Fibroblast of lung (primary cell): ENCODE measurements at regions not wholly inside any gene's neighbourhood (a gene's known extent, or its start where the extent isn't known, plus 50 kb on each side); places are given as distances from the start of the nearest gene placed in this dataset.

Experiments
- DNase-seq, 2 donors: peaks; one replicate each; pipeline versions ENCODE4 v3.0.0 to v3.0.0-alpha.2; 2010; ENCODE audit warnings: low read depth in 2 of 2
- H2AFZ ChIP-seq: 2 replicates; pipeline ENCODE4 v1.5.1; 2012; ENCODE audit warnings: low read length, control low read depth, inconsistent platforms
- H3K27ac ChIP-seq: 2 replicates; pipeline ENCODE4 v1.5.1; 2011; ENCODE audit warnings: low read length, control low read depth; ENCODE audit not compliant: insufficient read depth
- H3K27me3 ChIP-seq: 2 replicates; pipeline ENCODE4 v1.5.1; 2011; ENCODE audit warnings: mild to moderate bottlenecking, low read length; ENCODE audit not compliant: control insufficient read depth, insufficient read depth
- H3K36me3 ChIP-seq: 2 replicates; pipeline ENCODE4 v1.5.1; 2011; ENCODE audit warnings: low read length; ENCODE audit not compliant: control insufficient read depth, insufficient read depth
- H3K4me1 ChIP-seq: 2 replicates; pipeline ENCODE4 v1.5.1; 2011; ENCODE audit warnings: low read length; ENCODE audit not compliant: control insufficient read depth, insufficient read depth; ENCODE audit errors: extremely low read depth
- H3K4me2 ChIP-seq: 2 replicates; pipeline ENCODE4 v1.5.1; 2011; ENCODE audit warnings: low read length, control low read depth; ENCODE audit not compliant: insufficient read depth; ENCODE audit errors: extremely low read depth
- H3K4me3 ChIP-seq, 4 experiments: fragments of 200-600 bp in 1 of 4; sonication (generic) in 1 of 4; replicated peaks in 1 of 4; 2 replicates each; pipeline ENCODE4 v1.5.1; 2011 to 2016; ENCODE audit warnings: low read length in 4 of 4, low read depth in 3 of 4, mild to moderate bottlenecking in 3 of 4, control low read depth in 2 of 4, inconsistent platforms in 1 of 4, mixed read lengths in 1 of 4; ENCODE audit not compliant: insufficient read depth in 1 of 4; ENCODE audit errors: control extremely low read depth in 1 of 4
- H3K79me2 ChIP-seq: 2 replicates; pipeline ENCODE4 v1.5.1; 2012; ENCODE audit warnings: mild to moderate bottlenecking, low read length, inconsistent platforms; ENCODE audit not compliant: control insufficient read depth, insufficient read depth
- H3K9ac ChIP-seq: 2 replicates; pipeline ENCODE4 v1.5.1; 2011; ENCODE audit warnings: mild to moderate bottlenecking, low read length, control low read depth; ENCODE audit not compliant: insufficient read depth
- H3K9me3 ChIP-seq: 2 replicates; pipeline ENCODE4 v1.5.1; 2012; ENCODE audit warnings: low read depth, low read length; ENCODE audit not compliant: control insufficient read depth, insufficient read depth
- H4K20me1 ChIP-seq: 2 replicates; pipeline ENCODE4 v1.5.1; 2011; ENCODE audit warnings: low read length; ENCODE audit not compliant: control insufficient read depth, insufficient read depth; ENCODE audit errors: extremely low read depth
- CTCF ChIP-seq, 2 donors: IDR thresholded peaks in 1 of 2; conservative IDR thresholded peaks in 1 of 2; 1 replicate in 1 of 2; 2 replicates in 1 of 2; pipeline ENCODE4 v1.5.1; 2011 to 2012; ENCODE audit warnings: low read length in 2 of 2, control low read depth in 1 of 2, inconsistent platforms in 1 of 2, low read depth in 1 of 2, mild to moderate bottlenecking in 1 of 2
- EZH2 ChIP-seq: IDR thresholded peaks from 2 replicates; pipeline ENCODE4 v1.5.1; 2012; ENCODE audit warnings: low read length, control low read depth, mild to moderate bottlenecking; ENCODE audit errors: missing control alignments

DNA sequence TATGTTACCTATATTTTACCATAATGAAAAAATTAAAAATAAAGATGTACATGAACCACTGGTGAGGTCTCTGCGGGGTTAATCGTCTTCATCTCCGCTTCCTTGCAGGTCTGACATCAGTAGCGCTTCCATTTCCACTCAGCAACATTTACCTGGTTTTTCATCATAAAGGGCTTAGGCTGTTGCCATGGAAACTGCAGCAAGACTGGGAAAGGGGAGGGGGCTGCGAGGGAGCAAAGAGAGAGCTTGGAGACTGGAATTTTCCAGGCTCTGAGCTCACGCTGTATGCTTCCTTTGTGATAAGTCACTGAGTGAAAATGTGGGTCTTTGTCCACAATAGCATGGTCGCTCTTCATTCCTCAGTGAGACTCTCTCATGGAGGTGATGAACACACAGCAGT lies 136.6 kb upstream of the USP29 start:
- Histone ChIP-seq H3K27ac (no peak overlapping the region), H3K36me3 (no peaks in the 10 kb centered on the region), H3K4me3 (no peak overlapping the region), H3K27me3 (no peaks in the 10 kb centered on the region), H2AFZ (no peak overlapping the region), H3K4me1 (no peaks in the 10 kb centered on the region), H4K20me1 (no peaks in the 10 kb centered on the region), H3K9ac (no peak overlapping the region), H3K4me2 (no peak overlapping the region), H3K9me3 (no peaks in the 10 kb centered on the region), H3K79me2 (no peaks in the 10 kb centered on the region)
- TF ChIP-seq EZH2, result no peak
- DNase-seq, result no peak

DNA sequence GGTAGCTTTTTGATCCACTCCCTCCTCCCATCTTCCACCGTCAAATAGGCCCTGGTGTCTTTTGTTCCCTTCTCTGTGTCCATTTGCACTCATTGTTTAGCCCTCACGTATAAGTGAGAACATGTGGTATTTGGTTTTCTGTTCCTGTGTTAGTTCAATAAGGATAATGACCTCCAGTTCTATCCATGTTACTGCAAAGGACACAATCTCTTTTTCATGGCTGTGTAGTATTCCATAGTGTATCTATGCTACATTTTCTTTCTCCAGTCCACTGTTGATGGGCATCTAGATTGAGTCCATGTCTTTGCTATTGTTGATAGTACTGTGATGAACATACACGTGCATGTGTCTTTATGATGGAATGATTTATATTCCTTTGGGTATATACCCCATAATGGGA lies 136.0 kb upstream of the USP29 start:
- Histone ChIP-seq H3K4me1 (no peaks in the 10 kb centered on the region), H2AFZ (no peak overlapping the region), H3K36me3 (no peaks in the 10 kb centered on the region), H3K27ac (no peak overlapping the region), H3K79me2 (no peaks in the 10 kb centered on the region), H4K20me1 (no peaks in the 10 kb centered on the region), H3K9ac (no peak overlapping the region), H3K27me3 (no peaks in the 10 kb centered on the region), H3K4me2 (no peak overlapping the region), H3K9me3 (no peaks in the 10 kb centered on the region), H3K4me3 (no peak overlapping the region)
- TF ChIP-seq EZH2, result no peak
- TF ChIP-seq CTCF (conservative IDR thresholded peaks at IDR 0.05 in 1 of 2, IDR thresholded peaks at IDR 0.05 in 1 of 2; ENCODE audit: low read depth in 1 of 2, low read length in 2 of 2), result no peak
- no peak for DNase-seq

DNA sequence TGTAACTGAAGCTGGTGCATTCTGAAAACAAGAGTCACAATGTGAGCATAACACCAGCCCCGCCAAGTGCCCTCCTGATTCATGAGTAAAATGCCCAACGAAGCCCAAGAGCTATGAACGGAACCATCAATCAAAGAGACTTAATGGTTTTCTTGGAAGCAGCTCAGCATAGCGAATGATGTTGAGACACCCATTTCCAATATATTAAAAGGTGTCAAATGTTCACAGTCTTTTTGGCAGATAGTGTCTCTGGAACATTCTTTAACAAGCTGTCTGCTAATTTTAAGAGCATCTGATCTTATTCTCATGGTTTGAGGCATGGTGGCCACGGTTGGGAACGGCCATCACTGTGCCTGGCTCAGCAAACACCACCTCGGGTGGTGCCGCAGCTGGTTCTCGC lies 133.4 kb upstream of the USP29 start:
- Histone ChIP-seq H3K79me2 (no peaks in the 10 kb centered on the region), H3K27ac (no peak overlapping the region), H3K4me1 (no peaks in the 10 kb centered on the region), H3K9ac (no peak overlapping the region), H3K4me3 (no peak overlapping the region), H4K20me1 (no peaks in the 10 kb centered on the region), H3K36me3 (no peaks in the 10 kb centered on the region), H3K9me3 (no peaks in the 10 kb centered on the region), H3K4me2 (no peak overlapping the region), H2AFZ (no peak overlapping the region), H3K27me3 (no peaks in the 10 kb centered on the region)
- no peak for DNase-seq
- TF ChIP-seq EZH2, result no peak
- no peak for TF ChIP-seq CTCF (conservative IDR thresholded peaks at IDR 0.05 in 1 of 2, IDR thresholded peaks at IDR 0.05 in 1 of 2; ENCODE audit: low read depth in 1 of 2, low read length in 2 of 2)

- Histone ChIP-seq H3K79me2 (no peaks in the 10 kb centered on the region), H3K27ac (no peak overlapping the region), H2AFZ (no peak overlapping the region), H3K27me3 (no peaks in the 10 kb centered on the region), H3K4me3 (no peak overlapping the region), H4K20me1 (no peaks in the 10 kb centered on the region), H3K4me2 (no peak overlapping the region), H3K36me3 (no peaks in the 10 kb centered on the region), H3K9ac (no peak overlapping the region), H3K9me3 (no peaks in the 10 kb centered on the region), H3K4me1 (no peaks in the 10 kb centered on the region)
- TF ChIP-seq EZH2 (no peak), CTCF (conservative IDR thresholded peaks at IDR 0.05 in 1 of 2, IDR thresholded peaks at IDR 0.05 in 1 of 2; ENCODE audit: low read depth in 1 of 2, low read length in 2 of 2) (no peak)
- DNase-seq, result no peak
Observed at GRCh38 chr19:56987184-56987583, 132.6 kb upstream of the USP29 start.
